PC-9 (cell line): ENCODE measurements at regions not wholly inside any gene's neighbourhood (a gene's known extent, or its start where the extent isn't known, plus 50 kb on each side); places are given as distances from the start of the nearest gene placed in this dataset.

Source experiments
- BruUV-seq: library from RNA; stranded (reverse); fragments of 400-500 nt; replicated peaks from 2 replicates; lab custom pipeline; 2021; lab: Mats Ljungman, UMichigan
- CTCF ChIA-PET: fragments of 300-600 bp; sonication (Branson Sonifier 250); formaldehyde crosslinking; loops from one replicate; lab custom pipeline; 2022; ENCODE audit warnings: antibody characterized with exemption; lab: Charles Lee
- POLR2A ChIA-PET: fragments of 300-600 bp; sonication (Branson Sonifier 250); formaldehyde crosslinking; loops from one replicate; lab custom pipeline; 2022; ENCODE audit warnings: antibody characterized with exemption; ENCODE audit not compliant: unreplicated experiment; lab: Charles Lee
- DNase-seq, 2 experiments: peaks; one replicate each; pipeline versions ENCODE4 v3.0.0 to v3.0.0-alpha.2; 2015 to 2022; ENCODE audit warnings: mixed read lengths in 1 of 2
- H2AFZ ChIP-seq: fragments of 200-600 bp; sonication (generic); 2 replicates; pipeline ENCODE4 v1.8.1; 2017; ENCODE audit warnings: antibody characterized with exemption
- H3F3A ChIP-seq: fragments of 200-600 bp; sonication (generic); 2 replicates; pipeline ENCODE4 v1.8.1; 2017; ENCODE audit warnings: antibody characterized with exemption, mild to moderate bottlenecking, low read depth; ENCODE audit not compliant: insufficient read depth
- H3K27ac ChIP-seq: fragments of 200-600 bp; sonication (generic); 2 replicates; pipeline ENCODE4 v1.6.1; 2016; ENCODE audit warnings: mixed run types
- H3K27me3 ChIP-seq: fragments of 200-600 bp; sonication (generic); 2 replicates; pipeline ENCODE4 v1.6.1; 2016; ENCODE audit warnings: low read depth, mixed run types; ENCODE audit not compliant: insufficient read depth
- H3K36me3 ChIP-seq: fragments of 200-600 bp; sonication (generic); 2 replicates; pipeline ENCODE4 v1.6.1; 2016; ENCODE audit warnings: low read depth, mixed run types
- H3K4me1 ChIP-seq: fragments of 200-600 bp; sonication (generic); replicated peaks from 2 replicates; pipeline ENCODE4 v1.6.1; 2016; ENCODE audit warnings: mixed run types; ENCODE audit not compliant: insufficient read depth
- H3K4me2 ChIP-seq: fragments of 200-600 bp; sonication (generic); 2 replicates; pipeline ENCODE4 v1.6.1; 2017; ENCODE audit warnings: mixed run types
- H3K4me3 ChIP-seq: fragments of 200-600 bp; sonication (generic); 2 replicates; pipeline ENCODE4 v1.6.1; 2016; ENCODE audit warnings: mixed run types
- H3K79me2 ChIP-seq: fragments of 200-600 bp; sonication (generic); 2 replicates; pipeline ENCODE4 v1.6.1; 2017; ENCODE audit warnings: low read depth, mixed run types
- H3K9me2 ChIP-seq: fragments of 200-600 bp; sonication (generic); 2 replicates; pipeline ENCODE4 v1.8.1; 2017; ENCODE audit warnings: mild to moderate bottlenecking; ENCODE audit not compliant: insufficient read depth
- H3K9me3 ChIP-seq: fragments of 200-600 bp; sonication (generic); 2 replicates; pipeline ENCODE4 v1.8.1; 2016; ENCODE audit warnings: low read depth; ENCODE audit not compliant: insufficient read depth
- H4K20me1 ChIP-seq: fragments of 200-600 bp; sonication (generic); 2 replicates; pipeline ENCODE4 v1.8.1; 2017; ENCODE audit not compliant: insufficient read depth
- CTCF ChIP-seq: fragments of 200-600 bp; sonication (generic); conservative IDR thresholded peaks from 2 replicates; pipeline ENCODE4 v1.6.1; 2017; ENCODE audit warnings: mixed run types, antibody characterized with exemption, mild to moderate bottlenecking, moderate library complexity
- EZH2 ChIP-seq: fragments of 200-600 bp; sonication (generic); IDR thresholded peaks from 2 replicates; pipeline ENCODE4 v1.8.0; 2017; ENCODE audit warnings: antibody characterized with exemption, low read depth
- intact Hi-C: fragments of 100-400 bp; cut with micrococcal nuclease; formaldehyde crosslinking; loops from one replicate; pipeline ENCODE4 v1.10.0; 2022; ENCODE audit not compliant: unreplicated experiment

- POLR2A ChIA-PET, result no interaction called here
- BruUV-seq, result no TSS peak
Observed at GRCh38 chr13:23947893-23948292, 50.6 kb upstream of the C1QTNF9B start.

DNA sequence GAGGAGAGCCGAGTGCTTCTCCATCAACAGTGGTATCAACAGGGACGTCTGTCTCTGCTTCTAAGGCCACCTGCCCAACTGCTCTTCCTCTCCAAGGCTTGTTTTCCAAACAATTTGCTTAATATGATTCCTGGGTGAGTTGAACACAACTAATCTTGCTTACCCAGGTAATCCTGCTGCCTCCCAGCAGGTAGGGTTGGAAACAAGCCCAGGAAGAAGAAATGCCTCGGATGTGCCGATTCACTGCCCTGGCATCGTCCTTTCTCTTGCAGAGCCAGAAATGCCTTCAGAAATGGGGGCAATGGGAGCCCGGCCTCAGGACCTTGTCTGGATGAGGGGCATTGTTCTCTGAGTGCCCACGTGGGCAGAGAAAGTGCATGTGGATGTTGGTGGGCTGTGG, 51.9 kb upstream of the C1QTNF9B start:
- intact Hi-C loops, result no loop called here
- no peaks in the 10 kb centered on the region for H3K4me1 ChIP-seq
- no peak overlapping the region for H2AFZ ChIP-seq
- no peaks in the 10 kb centered on the region for H4K20me1 ChIP-seq
- no peak for DNase-seq
- H3F3A ChIP-seq, result no peaks in the 10 kb centered on the region
- ChIA-PET CTCF (no interaction called here), POLR2A (no interaction called here)
- H3K36me3 ChIP-seq, result no peaks in the 10 kb centered on the region
- no TSS peak for BruUV-seq
- H3K9me2 ChIP-seq, result no peaks in the 10 kb centered on the region
- no peak overlapping the region for H3K27ac ChIP-seq
- TF ChIP-seq CTCF (no peak), EZH2 (no peak)
- H3K4me2 ChIP-seq, result no peak overlapping the region
- no peaks in the 10 kb centered on the region for H3K79me2 ChIP-seq
- no peaks in the 10 kb centered on the region for H3K9me3 ChIP-seq
- no peak overlapping the region for H3K4me3 ChIP-seq
- H3K27me3 ChIP-seq, result no peaks in the 10 kb centered on the region

More at GRCh38 chr13:23947893-23948292, 50.6 kb upstream of the C1QTNF9B start:
- TF ChIP-seq EZH2 (no peak), CTCF (no peak)
- H3K9me3 ChIP-seq, result no peaks in the 10 kb centered on the region
- H3K36me3 ChIP-seq, result no peaks in the 10 kb centered on the region
- H3K27me3 ChIP-seq, result no peaks in the 10 kb centered on the region
- H3K79me2 ChIP-seq, result no peaks in the 10 kb centered on the region
- intact Hi-C loops, result no loop called here
- no peak overlapping the region for H3K27ac ChIP-seq
- H2AFZ ChIP-seq, result no peak overlapping the region
- no peaks in the 10 kb centered on the region for H3K4me1 ChIP-seq
- H3F3A ChIP-seq, result no peaks in the 10 kb centered on the region
- H4K20me1 ChIP-seq, result no peaks in the 10 kb centered on the region
- DNase-seq, result no peak
- no peak overlapping the region for H3K4me3 ChIP-seq
- H3K9me2 ChIP-seq, result no peaks in the 10 kb centered on the region
- H3K4me2 ChIP-seq, result no peak overlapping the region
- CTCF ChIA-PET, result no interaction called here

DNA sequence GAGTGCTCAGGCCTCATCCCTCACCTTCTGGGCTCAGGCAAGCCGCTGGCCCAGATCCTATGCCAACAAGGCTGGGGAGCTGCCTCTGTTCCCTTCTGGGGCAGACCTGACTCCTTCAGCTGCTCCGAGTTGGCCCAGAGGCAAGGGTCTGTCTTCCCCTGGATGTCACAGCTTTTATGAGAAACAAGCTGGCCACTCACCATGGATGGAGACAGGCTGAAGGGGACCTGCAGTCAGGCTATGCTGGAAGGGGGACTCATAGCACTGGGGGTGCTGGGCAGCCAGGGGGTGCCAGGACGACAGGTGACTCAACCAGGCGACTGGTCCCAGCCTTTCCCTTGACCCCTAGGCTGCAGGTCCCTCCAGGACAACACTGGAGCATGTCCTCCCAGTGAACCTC, 52.4 kb upstream of the C1QTNF9B start:
- Histone ChIP-seq H3K36me3 (no peaks in the 10 kb centered on the region), H3K4me1 (no peaks in the 10 kb centered on the region), H3F3A (no peaks in the 10 kb centered on the region), H4K20me1 (no peaks in the 10 kb centered on the region), H2AFZ (no peak overlapping the region), H3K9me2 (no peaks in the 10 kb centered on the region), H3K79me2 (no peaks in the 10 kb centered on the region), H3K4me2 (no peak overlapping the region), H3K27ac (no peak overlapping the region), H3K4me3 (no peak overlapping the region), H3K27me3 (no peaks in the 10 kb centered on the region), H3K9me3 (no peaks in the 10 kb centered on the region)
- CTCF ChIA-PET, result no interaction called here
- POLR2A ChIA-PET, result no interaction called here
- no TSS peak for BruUV-seq
- no peak for DNase-seq
- TF ChIP-seq CTCF (no peak), EZH2 (no peak)
- intact Hi-C loops, result no loop called here
